ENCODE measurements at regions not wholly inside any gene's neighbourhood (a gene's known extent, or its start where the extent isn't known, plus 50 kb on each side); places are given as distances from the start of the nearest gene placed in this dataset.

GRCh38 chr17:63153488-63153887 lies 187.5 kb downstream of the TANC2 start:
- TF ChIP-seq, protein P1, sequence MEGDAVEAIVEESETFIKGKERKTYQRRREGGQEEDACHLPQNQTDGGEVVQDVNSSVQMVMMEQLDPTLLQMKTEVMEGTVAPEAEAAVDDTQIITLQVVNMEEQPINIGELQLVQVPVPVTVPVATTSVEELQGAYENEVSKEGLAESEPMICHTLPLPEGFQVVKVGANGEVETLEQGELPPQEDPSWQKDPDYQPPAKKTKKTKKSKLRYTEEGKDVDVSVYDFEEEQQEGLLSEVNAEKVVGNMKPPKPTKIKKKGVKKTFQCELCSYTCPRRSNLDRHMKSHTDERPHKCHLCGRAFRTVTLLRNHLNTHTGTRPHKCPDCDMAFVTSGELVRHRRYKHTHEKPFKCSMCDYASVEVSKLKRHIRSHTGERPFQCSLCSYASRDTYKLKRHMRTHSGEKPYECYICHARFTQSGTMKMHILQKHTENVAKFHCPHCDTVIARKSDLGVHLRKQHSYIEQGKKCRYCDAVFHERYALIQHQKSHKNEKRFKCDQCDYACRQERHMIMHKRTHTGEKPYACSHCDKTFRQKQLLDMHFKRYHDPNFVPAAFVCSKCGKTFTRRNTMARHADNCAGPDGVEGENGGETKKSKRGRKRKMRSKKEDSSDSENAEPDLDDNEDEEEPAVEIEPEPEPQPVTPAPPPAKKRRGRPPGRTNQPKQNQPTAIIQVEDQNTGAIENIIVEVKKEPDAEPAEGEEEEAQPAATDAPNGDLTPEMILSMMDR (IDR thresholded peaks at IDR 0.05; ENCODE audit: poor library complexity, severe bottlenecking) = no peak
- no peak for TF ChIP-seq RAD21 (conservative IDR thresholded peaks at IDR 0.05)
- TF ChIP-seq POLR2AphosphoS5 (IDR thresholded peaks at IDR 0.05) = no peak
